ENCODE measurements at regions not wholly inside any gene's neighbourhood (a gene's known extent, or its start where the extent isn't known, plus 50 kb on each side); places are given as distances from the start of the nearest gene placed in this dataset.

GRCh38 chr10:120372917-120373316, 84.1 kb upstream of the PLPP4 start:
- DNase-seq (ENCODE audit: low read depth): no peak

GRCh38 chr10:120375666-120376065, 81.4 kb upstream of the PLPP4 start:
- no peak for DNase-seq (ENCODE audit: low read depth)

GRCh38 chr10:120381931-120382330, 75.1 kb upstream of the PLPP4 start:
- DNase-seq (ENCODE audit: low read depth): no peak

- no peak for DNase-seq (ENCODE audit: low read depth)
These were observed 74.7 kb upstream of the PLPP4 start for GRCh38 chr10:120382360-120382759.

GRCh38 chr10:120385992-120386391, 71.0 kb upstream of the PLPP4 start:
- DNase-seq (ENCODE audit: low read depth): no peak

- no peak for DNase-seq (ENCODE audit: low read depth)
These were observed 70.1 kb upstream of the PLPP4 start for GRCh38 chr10:120386896-120387295.

- DNase-seq (ENCODE audit: low read depth): no peak
These were observed 69.7 kb upstream of the PLPP4 start for GRCh38 chr10:120387326-120387725.

- no peak for DNase-seq (ENCODE audit: low read depth)
These were observed 64.8 kb upstream of the PLPP4 start for GRCh38 chr10:120392245-120392644.

- no peak for DNase-seq (ENCODE audit: low read depth)
These were observed 64.4 kb upstream of the PLPP4 start for GRCh38 chr10:120392671-120393079.

GRCh38 chr10:120394446-120394845, 62.6 kb upstream of the PLPP4 start:
- no peak for DNase-seq (ENCODE audit: low read depth)

GRCh38 chr10:120396228-120396627, 60.8 kb upstream of the PLPP4 start:
- DNase-seq (ENCODE audit: low read depth): no peak

GRCh38 chr10:120398180-120398579, 58.8 kb upstream of the PLPP4 start:
- no peak for DNase-seq (ENCODE audit: low read depth)

- peak; percentile 69 for DNase-seq (ENCODE audit: low read depth)
These were observed 56.4 kb upstream of the PLPP4 start for GRCh38 chr10:120400601-120401000.

- no peak for DNase-seq (ENCODE audit: low read depth)
These were observed 54.8 kb upstream of the PLPP4 start for GRCh38 chr10:120402147-120402766.

- DNase-seq (ENCODE audit: low read depth): no peak
These were observed 53.9 kb upstream of the PLPP4 start for GRCh38 chr10:120403109-120403508.

- DNase-seq (ENCODE audit: low read depth): no peak
These were observed 50.7 kb upstream of the PLPP4 start for GRCh38 chr10:120406376-120406775.

Data from non-pigmented ciliary epithelial cell (primary cell).